Stimulated activated CD8-positive, alpha-beta memory T cell treated with anti-CD3 and anti-CD28 coated beads, Interleukin-4, amount 100 ng/mL, for 48 hours (primary cell): ENCODE measurements at regions not wholly inside any gene's neighbourhood (a gene's known extent, or its start where the extent isn't known, plus 50 kb on each side); places are given as distances from the start of the nearest gene placed in this dataset.
"Not testable (repeated sequence)": the region's sequence is repeated elsewhere in the genome, so short reads cannot be mapped to it uniquely, and the experiment has no call there.

ENCODE experiments used
- DNase-seq: peaks from one replicate; pipeline ENCODE4 v3.0.0-alpha.2; 2020

DNA sequence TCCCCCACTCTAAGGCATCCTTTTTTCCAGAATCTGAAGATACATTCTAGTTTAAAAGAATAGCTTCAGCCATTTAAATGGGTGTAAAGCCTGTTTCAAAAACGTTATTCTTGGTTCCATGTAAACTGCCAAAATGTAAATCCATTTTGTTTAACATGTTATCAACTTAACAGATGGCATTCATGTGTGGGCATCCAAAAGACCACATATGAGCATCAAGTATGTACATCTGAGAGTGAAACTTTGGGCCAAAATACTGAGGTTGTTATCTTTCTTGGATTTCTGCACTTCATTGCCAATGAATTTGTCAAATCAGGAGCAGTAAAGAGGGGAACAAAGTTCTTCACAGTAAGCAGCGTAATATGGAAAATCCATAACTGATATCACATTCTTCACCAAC lies 395.4 kb downstream of the ZNF804A start:
- no peak for DNase-seq

DNA sequence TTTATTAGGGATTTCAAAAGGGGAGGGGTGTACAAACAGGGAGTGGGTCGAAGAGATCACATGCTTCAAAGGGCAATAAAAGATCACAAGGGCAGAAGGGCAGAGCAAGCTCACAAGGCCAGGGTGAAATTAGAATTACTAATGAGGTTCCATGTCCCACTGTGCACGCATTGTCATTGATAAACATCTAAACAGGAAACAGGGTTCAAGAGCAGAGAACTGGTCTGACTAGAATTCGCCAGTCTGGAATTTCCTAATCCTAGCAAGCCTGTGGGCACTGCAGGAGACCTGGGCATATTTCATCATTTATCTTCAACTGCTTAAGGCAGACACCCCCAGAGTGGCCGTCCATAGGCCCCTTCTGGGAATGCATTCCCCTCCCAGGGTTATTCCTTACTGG lies 408.2 kb downstream of the ZNF804A start:
- no peak for DNase-seq

DNA sequence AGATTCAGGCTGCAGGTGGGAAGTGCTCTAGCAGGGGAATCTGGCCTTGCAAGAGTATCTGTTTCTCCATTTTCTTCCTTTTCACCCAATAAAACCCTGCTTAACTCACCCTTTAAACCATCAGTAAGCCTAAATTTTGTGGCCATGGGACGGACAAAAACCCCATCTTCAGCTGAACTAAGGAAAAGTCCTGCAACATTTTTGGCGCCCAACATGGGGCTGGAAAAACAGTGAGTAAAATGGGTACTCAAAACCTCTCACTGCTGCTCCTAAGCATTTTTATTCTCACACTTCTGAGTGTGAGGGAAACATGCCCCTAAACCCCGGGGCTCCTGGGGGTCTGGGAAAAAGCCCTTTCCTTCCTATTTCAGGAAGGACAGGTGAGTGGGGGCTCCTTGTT lies 414.3 kb downstream of the ZNF804A start:
- no peak for DNase-seq

DNA sequence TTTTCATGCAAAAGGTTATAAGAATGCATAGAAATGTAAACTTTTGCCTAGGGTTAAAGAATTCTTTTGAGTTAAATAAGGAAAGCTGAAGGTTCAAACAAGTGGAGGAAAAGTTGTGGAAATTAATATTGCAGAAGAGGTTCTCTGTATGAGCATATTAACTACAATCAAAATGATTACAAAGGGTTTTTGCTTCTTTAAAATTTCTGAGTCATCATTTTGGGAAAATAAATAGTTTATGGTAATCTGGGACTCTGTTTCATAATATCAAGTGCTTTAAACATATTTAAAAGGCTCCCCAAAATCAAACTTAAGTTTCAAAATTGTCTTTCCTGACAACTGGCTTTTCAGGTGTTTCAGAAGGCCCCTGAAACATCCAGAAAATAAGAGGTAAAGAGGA lies 415.7 kb downstream of the ZNF804A start:
- no peak for DNase-seq

DNA sequence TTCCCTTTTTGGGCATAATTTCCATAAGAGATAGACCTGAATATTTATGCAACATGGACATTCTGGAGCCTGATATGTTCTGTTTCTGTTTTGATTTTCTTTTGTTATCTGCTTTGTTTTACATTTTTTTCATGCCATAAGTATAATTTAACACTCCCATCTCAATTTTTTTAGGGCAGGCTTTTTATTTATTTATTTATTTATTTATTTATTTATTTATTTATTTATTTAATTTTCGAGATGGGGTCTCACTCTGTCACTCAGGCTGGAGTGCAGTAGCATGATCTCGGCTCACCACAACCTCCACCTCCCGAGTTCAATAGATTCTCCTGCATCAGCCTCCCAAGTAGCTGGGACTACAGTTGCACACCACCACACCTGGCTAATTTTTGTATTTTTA lies 427.6 kb downstream of the ZNF804A start:
- DNase-seq, result not testable (repeated sequence)

DNA sequence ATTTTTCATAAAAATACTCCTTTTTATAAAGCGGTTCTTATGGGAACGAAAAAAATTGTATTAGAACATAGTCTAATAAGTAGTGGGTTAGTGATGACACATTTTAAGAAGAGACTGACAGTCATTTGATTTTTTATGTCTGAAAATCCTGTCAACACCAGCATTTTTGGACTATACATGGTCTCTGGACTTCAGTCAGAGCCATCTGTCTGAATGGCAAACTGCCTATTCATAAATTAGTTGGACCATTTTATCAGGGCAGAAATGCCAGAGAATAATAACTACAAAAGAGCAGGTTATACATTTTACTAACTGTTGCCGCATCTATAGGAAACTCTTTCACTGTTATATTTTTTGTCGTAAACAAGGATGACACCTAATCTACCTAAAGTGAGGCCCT lies 437.6 kb downstream of the ZNF804A start:
- no peak for DNase-seq

DNA sequence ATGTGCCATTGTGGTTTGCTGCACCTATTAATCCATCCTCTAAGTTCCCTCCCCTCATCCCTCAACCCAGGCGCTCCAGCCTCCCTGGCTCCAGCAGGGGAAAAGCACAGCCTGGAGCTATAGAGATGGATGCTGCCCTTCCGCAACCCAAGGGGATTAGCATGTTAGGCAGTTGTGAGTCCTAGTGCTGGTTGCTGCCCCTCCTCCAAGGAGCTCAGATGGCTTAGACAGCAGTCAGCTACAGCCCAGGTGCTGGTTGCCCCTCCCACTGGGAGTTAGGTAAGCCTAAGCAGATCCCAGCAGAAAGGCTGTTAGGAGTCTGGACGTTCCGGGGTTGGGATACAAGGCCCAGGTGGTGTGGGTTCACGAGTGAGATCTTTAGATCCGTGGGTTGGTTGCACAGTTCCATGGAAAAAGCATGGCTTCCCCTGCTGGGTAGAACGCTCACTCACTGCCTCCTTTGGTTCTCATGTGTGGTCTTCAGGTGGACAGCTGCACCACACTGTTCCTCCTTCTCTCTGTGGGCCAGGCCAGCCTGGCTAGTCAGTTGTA lies 446.1 kb downstream of the ZNF804A start:
- DNase-seq, result no peak

DNA sequence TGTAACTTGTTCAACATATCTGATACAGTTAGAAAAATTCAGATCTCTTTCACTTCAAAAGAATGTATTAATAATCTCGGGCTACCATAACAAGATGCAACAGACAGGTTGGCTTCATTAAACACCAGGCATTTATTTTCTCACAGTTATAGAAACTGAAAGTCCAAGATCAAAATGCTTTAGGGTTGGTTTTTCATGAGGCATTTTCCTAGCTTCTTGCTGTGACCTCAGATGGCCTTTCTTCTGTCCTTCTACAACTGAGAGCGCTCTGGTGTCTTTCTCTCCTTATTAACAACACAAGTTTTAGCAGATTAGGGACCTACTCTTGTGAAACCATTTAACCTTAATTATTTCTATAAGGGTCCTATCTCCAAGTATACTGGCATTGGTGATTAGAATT lies 452.5 kb downstream of the ZNF804A start:
- DNase-seq, result no peak

DNA sequence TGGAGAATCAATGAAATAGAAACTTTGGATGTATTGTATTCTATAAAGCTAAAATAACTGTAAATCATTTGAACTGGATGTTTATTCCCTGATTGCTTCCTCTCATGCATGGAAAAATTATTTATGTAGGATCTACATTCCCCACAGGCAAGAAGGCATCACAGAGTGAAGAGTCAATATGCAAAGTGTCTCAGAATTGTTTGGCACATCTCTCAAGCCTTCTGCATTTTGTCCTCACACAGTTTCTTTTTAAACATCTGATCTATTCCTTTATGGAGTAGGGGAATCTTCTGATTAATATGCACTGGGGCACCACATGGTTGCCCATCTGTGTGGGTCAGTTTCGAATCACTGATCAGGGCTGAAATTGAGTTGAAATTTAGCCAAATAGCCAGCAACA lies 465.4 kb downstream of the ZNF804A start:
- no peak for DNase-seq

DNA sequence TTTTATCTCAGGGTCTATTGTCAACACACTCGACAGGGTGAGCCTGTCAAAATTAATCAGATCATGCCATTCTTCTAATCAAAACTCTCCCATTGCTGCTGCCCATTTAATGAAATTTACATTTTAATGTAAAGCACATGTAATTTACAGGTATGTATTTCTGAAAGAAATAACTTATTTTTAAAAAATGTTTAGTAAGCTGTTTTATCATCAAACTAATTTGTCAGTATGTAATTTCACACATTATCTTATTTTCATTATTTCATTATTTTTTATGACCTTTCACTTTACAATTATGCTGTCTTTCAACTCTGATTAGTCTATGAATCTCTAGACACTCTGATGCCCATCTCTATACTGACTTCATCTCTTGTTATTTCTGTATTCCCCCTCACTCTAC lies 467.8 kb downstream of the ZNF804A start:
- DNase-seq, result no peak

DNA sequence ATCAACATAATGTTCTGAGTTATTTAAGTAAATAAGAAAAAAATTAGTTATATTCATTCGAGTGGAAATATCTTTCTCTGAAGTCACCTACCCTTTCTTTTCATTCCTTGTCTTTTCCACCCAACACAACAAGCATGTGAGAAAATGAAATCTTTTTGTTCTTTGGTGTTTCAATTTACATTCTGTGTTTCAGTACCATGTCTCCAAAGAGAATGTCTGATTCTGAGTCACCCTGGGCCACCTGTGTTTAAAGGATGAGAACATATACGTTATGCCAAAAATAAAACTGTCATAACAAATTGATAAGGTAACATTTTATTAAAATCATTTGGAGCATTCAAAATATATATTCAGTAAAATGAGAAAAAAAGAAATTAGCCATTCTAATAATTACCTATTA lies 470.8 kb downstream of the ZNF804A start:
- no peak for DNase-seq

DNA sequence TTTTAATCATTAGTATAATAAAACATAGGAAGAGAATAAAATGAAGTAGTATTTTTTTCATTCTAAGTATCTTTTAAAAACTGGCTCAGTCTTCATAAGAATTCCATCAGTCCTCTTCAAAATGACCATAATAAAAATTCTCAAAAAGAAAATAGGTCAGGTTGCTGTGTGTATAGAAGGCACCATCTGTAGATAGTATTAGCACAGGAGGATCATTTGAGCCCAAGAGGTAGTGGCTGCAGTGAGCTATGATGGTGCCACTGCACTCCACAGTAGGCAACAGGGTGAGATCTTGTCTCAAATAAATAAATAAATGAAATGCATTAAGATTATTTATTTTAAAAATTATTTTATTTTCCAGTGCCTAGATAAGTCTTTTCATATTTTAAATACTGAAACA lies 475.8 kb downstream of the ZNF804A start:
- no peak for DNase-seq

DNA sequence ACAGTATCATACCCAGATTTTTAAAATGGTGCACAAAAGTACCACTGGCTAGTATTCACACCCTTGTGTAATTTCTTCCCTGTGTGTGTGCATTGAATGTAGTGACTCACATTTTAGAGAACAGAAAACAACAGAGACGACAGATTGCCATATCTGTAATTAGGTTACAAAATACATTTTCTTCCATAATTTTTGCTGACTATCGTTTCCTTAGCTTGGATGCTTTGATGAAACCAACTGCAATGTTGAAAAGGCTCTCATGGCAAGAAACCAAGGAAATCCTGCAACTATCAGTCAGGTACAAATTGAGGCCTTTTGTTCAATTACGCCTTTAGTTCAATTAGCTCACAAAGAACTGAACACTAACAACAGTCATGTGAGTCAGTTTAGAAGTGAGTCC lies 484.4 kb downstream of the ZNF804A start:
- no peak for DNase-seq

DNA sequence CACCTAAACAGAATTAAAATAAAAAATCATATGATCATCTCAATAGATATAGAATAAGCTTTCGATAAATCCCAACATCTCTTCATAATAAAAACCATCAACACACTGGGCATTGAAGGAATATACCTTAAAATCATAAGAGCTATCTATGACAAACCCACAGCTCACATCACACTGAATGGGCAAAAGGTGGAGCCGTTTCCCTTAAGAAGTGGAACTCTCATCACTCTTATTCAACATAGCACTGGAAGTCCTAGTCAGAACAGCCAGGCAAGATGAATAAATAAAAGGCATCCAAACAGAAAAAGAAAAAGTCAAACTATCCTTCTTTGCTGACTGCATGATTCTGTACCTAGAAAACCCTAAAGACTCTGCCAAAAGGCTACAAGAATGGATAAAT lies 510.3 kb downstream of the ZNF804A start:
- no peak for DNase-seq

DNA sequence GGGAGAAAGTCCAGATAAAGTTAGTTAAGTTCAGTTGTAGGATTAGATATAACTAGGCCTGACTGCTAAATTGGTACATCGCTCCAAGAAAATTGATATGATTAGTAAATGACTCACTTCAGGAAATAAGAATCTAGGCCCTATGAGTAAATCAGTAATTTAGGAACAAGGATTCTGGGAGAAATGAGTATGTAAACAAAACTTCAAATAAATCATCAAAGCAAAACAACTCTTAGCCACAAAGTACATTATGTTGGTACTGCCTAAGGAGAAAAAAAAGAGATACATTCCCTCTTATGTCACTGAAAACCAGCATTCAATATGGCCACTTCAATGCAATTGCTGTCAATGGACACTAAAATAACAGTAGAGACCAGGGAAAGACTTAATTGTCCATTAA lies 529.1 kb downstream of the ZNF804A start:
- DNase-seq, result no peak

DNA sequence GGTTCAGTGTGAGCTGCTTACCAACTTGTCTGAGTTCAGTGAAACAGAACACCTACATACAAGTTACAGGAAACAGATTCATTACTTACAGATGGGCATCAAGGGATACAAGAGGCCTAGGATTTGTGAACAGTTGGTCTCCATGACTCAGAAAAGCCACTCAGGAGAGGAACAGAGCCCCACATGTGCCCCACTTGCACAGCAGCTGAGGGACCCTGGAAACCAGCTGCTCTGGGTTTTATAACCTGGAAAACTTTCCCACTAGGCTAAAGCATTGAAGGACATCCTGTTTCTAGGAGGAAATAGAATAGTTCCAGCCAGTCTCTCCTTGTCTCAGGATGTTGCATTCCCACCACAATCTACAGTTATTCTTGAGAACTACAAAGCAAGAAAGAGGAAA lies 530.0 kb downstream of the ZNF804A start:
- no peak for DNase-seq

DNA sequence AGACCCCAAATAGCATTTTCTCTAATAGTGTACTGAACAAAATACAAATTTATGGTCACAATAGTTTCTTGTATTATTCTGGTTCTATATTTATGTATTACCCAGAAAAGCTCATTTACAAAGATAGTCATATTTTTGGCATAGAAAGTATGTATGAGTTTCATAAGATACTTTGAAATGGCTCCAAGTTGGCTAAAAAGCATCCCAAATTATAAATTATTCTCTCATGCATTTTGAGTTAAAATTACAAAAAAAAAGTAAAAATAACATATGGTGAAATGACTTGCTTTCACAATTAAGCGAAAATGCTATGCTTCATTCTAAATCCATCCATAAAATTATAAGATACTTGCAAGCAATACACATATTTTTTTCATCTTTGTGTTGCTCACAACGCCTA lies 530.7 kb downstream of the ZNF804A start:
- no peak for DNase-seq

DNA sequence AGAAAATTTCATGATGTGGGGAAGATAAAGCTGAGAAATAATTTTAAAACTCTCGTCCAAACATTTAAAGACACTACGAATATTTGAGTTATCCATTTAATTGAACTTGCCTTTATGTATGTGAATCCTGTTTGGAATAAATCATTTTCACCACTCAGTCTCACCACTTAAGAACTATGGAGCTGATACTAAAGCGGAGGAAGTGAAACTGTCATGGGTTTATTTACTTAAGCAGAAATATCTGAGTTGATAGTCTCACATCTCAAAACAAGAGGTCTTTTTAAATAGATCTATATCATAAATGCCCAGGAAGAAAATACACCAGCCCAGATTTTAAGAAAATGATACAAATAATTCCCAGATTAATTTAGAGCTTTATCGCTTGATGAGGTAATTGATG lies 532.4 kb downstream of the ZNF804A start:
- no peak for DNase-seq

DNA sequence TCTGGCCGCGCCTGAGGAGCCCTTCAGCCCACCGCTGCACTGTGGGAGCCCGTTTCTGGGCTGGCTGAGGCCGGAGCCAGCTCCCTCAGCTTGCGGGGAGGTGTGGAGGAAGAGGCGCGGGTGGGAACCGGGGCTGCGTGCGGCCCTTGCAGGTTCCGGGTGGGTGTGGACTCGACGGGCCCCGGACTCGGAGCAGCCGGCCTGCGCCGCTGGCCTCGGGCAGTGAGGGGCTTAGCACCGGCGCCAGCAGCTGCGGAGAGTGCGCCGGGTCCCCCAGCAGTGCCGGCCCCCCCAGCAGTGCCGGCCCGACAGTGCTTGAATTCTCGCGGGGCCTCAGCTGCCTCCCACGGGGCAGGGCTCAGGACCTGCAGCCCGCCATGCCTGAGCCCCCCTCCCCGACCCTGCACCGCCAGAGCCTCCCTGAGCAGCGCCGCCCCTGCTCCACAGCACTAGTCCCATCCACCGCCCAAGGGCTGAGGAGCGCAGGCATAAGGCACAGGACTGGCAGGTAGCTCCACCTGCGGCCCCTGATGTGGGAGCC lies 534.2 kb downstream of the ZNF804A start:
- DNase-seq, result no peak

DNA sequence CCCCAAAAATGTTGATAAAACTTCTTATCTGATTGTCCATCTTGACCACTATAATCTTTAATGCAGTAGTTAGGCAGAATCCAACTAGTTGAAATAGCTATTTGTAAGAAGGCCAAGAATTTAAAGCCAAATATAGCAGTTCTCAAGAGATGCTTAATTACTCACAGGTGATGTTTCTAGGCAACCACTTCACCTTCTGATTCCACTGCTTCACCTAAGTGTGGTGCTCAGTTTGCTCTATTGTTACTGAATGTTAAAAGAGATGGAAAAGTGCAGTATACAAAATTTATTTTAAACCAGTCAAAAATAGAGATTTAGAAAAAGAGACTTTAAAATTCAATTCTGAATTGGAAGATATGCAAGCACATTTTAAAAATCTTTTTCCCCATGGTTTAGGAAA lies 539.4 kb downstream of the ZNF804A start:
- no peak for DNase-seq

DNA sequence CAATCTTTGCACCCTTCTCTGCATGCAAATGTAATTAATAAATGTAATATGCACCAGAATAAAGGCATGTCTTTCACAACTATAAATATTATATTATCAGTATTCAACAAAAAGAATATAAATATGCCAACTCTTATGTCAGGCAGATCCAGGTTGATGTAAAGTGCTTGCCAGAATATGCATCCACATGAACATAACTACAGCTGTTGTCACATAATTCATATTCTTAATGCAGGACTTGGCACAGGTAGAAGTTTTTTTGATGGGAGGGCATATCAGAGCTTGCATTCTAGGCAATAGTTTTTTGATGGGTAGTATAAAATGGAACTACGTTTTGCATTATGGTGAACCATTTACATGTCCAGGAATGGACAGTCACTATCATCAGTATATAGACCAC lies 544.3 kb downstream of the ZNF804A start:
- DNase-seq, result no peak

DNA sequence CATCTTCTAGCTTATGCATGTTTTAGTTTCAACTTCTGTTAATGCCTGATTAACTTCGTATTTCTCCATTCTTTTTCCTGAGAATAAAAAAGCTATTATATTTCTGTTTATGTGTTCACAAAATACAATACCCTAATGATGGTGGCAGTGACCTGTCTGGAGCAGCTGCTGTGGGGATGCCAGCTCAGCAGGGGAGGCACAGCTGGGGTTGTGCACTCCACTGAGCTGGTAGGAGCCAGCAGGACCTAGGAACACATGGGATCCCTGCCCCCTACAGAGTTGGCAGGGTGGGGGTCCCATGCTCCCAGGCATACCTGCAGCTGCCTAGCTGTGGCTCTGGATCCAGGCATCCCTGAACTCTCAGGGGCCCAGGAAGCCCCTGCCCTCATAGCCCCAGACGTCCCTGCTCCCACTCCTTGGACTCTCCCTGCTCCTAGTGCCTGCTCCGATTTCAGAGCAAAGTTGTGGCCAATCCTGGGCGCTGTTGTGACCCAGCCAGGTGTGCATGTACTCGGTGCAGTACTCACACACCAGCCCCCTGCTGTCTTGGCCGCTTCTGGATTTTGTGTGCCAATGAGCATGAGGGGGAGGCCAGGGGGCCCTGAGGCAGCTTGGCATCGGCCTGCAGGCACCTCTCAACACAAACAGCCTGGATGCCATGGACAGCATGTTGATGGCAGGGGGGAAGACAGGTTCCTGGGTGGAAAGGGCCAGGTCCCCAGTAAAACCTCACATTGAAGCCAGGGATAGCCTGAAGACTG lies 546.0 kb downstream of the ZNF804A start:
- no peak for DNase-seq

DNA sequence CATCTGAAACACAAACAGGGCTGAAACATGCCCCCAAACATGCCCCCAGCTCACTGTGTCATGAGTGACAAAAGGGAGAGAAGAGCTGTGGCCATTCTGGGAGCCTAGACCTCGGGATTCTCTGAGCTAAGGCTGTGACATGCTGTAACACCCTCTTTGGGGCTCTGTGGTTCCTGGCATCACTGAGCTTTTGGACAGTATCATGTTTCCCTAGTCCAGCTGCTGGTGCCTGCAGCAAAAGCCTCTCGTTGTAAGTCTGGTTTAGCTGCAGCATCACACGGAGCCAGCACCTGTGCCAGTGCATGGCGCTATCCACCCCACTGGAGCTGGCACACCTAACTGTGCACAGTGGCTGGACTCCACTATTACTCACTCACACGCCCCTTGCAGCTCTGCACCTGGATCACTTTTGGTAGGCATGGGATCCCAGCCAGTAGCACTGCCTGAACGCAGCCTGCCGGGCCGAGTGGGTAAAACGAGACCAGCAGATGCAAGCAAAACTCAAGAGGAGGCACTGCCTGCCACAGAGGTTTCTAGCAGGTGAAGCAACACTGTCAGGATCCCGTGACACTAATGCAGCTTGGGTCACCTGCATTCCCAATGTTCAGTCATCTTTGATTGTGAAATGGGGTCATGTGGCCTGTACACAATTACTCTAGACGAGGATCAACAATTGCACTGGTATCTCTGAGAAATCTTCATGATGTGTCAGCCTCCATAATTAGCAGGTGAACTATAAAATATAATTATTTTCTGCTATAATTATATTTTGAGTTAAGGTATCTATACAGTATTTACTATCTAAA lies 547.2 kb downstream of the ZNF804A start:
- DNase-seq, result no peak

DNA sequence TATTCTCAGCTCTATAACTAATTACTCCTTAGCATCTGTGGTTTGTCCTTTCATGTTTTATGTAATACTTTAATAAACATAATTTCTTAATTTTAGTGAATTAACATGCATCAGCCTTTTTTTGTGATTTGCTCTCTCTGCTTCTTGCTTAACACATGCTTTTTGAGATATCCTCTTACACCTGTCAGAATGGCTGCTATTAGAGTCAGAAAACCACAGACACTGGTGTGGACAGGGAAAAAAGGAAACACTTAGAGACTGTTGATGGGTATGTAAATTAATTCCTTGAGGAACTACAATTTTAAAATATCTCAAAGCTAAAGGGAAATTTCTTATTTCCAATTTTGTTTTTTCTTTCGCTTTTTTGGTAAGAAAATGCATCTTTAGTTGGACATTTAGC lies 549.0 kb downstream of the ZNF804A start:
- no peak for DNase-seq
